ENCODE measurements at regions not wholly inside any gene's neighbourhood (a gene's known extent, or its start where the extent isn't known, plus 50 kb on each side); places are given as distances from the start of the nearest gene placed in this dataset.
A peak's percentile ranks its signal among the peaks of the same experiment; 100 is the strongest.
"Not testable (repeated sequence)": the region's sequence is repeated elsewhere in the genome, so short reads cannot be mapped to it uniquely, and the experiment has no call there.

DNA sequence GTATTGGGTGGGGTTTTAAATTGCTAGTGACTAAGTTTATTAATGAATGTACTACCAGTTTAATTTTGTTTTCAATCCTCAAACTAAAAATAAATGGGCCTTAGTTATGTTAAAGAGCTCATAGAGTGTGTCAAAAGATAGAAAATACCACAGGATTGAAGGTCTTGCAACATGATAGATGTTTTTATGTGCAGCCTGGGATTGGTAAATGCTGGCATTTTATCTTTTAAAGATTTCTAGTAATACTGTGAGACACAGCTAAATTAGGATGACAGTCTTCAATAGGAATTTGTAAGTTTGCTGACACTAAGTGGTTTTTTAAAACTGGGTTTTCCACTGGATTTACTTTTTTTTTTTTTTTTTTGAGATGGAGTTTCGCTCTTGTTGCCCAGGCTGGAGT lies 122.3 kb downstream of the HAUS1 start:
- DNase-seq: no peak

DNA sequence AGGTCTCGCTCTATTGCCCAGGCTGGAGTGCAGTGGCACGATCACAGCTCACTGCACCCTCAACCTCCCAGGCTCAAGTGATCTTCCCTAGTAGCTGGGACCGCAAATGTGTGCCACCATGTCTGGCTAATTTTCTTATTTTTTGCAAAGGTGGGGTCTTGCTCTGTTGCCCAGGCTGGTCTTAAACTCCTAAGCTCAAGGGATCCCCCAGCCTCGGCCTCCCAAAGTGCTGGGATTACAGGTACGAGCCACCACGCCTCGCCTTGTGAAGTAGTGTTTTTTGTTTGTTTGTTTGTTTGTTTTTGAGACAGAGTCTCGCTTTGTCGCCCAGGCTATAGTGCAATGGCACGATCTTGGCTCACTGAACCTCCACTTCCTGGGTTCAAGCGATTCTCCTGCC lies 125.5 kb downstream of the HAUS1 start:
- DNase-seq: not testable (repeated sequence)

DNA sequence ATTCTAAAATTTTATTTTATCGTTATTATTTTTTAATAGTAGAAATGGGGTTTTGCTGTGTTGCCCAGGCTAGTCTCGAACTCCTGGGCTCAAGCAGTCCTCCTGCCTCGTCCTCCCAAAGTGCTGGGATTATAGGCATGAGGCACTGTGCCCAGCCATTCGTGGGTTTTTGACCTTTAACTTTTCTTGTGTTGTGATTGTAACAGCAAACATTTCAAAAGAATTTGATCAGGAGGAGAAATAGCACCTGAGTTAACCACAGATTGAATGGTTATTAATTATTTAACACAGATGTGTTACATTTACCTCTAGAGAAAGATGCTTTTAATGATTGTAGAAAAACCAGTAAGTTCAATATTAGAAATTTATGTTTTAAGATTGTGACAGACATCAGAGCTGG lies 132.0 kb downstream of the HAUS1 start:
- DNase-seq: no peak

DNA sequence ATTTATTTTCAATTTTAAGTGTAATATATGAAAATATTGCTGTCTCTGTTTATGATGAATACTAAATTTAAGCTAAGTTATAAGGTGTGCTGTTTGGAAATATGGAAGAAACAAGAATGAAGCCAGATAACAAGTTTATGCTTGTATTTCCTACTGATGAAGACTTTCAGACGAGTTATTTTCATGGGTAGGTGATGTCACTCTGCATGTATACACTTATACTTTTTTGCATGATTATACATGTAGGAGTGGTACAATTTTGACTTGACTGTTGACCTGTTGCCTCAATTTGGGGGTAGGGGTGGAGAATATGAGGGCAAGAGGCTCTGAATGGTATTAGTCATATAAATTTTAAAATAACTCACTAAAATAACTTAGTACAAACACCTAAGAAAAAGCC lies 133.7 kb downstream of the HAUS1 start:
- DNase-seq: no peak

DNA sequence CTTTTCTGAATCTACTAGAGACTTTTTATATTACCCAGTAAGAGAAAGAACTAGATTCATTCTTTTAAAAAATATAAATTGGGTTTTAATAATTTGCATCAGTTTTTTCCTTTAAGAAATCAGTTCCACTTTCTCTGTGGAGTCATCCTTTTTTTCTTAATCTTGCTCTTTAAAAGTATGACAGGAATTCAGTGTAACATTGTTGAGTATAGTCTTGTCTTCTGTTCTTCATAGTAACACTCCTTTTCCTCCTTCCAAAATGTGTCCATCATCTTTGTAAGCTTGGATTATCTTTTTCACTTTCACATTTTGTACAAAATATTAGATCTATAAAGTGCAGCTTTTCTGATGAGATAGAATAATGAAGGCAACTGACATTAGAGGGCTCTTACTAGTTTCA lies 135.4 kb downstream of the HAUS1 start:
- no peak for DNase-seq

DNA sequence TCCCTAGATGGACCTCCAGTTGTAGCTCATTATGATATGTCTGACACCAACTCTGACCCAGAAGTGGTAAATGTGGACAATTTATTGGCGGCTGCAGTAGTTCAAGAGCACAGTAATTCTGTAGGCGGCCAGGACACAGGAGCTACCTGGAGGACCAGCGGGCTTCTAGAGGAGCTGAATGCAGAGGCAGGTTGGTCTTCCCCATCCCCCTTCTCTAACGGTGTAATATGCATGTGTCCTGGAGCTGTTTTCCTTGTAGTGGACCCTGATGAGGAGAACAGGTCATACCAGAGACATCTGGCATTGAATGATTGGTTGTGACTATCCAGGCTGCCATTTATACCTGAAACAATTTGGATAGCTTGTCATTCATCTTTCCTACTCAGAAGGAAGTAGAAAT lies 135.8 kb downstream of the HAUS1 start:
- no peak for DNase-seq

DNA sequence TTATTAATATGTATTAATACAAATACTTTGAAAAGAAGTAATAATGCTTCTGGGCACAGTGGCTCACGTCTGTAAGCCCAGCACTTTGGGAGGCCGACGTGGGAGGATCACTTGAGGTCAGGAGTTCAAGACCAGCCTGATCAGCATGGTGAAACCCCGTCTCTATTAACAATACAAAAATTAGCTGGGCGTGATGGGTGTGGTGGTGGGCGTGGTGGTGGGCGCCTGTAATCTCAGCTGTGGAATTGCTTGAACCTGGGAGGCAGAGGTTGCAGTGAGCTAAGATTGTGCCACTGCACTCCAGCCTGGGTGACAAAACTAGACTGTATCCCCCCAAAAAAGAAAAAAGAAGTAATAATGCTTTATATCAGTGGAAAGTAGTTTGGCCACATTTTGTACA lies 137.2 kb downstream of the HAUS1 start:
- not testable (repeated sequence) for DNase-seq

DNA sequence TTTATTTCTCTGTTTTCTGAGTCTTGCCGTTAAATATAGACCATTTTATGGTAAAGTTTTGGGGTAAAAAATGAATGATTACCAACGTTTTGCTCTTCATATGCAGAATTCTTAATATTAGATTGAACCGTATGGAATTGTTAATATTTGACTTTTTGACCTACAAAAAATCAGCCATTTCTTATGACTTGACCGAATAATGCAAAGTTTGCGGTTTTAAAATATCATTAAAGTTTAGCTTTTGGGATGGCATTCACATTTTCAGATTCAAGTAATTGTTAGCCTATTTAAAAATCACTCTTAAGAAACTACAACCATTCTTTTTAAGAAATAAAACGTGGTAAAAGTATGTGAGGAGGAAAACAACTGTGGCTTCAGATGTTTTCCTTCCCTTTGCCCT lies 138.0 kb downstream of the HAUS1 start:
- DNase-seq: no peak

DNA sequence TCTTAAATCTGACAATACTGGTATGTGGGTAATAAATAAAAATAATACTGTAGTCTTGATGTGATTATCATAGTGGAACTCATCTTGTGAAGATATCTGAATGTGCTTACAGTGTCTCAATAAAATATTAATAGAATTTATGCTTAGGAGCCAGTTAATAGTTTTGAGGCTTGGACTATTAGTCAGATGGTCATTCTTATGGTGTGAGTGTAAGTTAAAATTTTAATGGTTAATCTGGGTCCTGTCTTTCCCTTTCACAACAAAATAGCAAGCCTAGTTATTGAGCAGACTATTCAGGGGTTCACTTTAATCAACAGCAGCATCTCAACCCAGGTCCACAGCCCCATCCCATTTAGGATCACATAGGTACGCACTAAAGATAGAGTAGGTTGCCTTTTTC lies 138.9 kb downstream of the HAUS1 start:
- no peak for DNase-seq

DNA sequence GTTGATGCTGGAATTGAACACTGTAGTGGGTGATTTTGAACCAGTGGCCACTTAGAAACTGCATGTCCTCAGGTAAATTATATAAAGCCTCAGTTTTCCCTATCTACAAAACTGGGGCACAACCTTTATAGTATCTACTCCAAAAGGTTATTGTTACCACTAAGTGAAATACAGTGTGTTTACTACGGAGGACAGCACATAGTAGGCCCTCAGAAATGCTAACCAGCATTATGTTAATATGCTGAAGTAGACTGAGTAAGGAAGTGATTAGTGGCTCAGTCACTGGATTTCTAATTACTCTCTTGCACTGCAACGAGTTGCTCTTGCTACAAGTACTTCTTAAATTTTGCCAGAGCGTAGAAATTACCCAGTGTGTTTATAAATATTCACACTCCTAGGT lies 139.5 kb downstream of the HAUS1 start:
- no peak for DNase-seq

DNA sequence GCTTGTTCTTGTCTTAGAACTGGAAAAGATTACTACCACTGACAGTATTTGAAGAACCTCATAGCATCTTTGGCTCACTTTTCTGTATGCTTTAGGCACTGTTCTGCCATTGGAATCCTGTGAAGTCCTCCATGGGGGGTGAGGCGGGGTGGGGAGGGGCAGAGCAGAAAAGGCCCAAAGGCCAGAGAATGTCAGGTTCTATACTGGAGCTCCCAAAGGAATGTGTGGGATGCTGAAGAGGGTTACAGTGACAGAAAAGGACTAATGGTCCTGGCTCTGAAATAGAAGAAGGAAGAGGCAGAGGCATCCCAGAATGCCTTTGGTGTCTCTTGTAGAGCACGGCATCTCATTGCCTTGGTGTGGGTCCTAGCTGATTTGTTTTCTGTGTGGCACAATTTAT lies 141.9 kb downstream of the HAUS1 start:
- no peak for DNase-seq

DNA sequence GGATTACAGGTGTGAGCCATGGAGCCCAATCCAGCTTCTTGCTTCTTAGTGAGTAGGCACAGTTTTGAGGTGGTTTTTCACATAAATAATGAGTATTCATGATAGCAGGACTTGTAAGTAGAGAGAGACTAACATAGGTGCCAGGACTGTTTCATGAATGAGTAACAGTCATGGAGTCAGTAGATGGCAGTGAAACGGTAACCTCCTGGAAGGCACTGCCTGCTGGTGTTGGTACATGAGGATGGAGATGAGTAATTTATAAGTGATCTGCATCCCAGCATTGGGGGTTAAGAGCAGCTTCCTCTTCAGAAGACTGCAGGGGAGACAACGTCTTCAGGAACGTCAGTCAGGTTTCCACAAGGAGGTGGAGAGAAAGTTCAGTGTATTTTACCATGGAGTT lies 143.8 kb downstream of the HAUS1 start:
- DNase-seq: no peak

DNA sequence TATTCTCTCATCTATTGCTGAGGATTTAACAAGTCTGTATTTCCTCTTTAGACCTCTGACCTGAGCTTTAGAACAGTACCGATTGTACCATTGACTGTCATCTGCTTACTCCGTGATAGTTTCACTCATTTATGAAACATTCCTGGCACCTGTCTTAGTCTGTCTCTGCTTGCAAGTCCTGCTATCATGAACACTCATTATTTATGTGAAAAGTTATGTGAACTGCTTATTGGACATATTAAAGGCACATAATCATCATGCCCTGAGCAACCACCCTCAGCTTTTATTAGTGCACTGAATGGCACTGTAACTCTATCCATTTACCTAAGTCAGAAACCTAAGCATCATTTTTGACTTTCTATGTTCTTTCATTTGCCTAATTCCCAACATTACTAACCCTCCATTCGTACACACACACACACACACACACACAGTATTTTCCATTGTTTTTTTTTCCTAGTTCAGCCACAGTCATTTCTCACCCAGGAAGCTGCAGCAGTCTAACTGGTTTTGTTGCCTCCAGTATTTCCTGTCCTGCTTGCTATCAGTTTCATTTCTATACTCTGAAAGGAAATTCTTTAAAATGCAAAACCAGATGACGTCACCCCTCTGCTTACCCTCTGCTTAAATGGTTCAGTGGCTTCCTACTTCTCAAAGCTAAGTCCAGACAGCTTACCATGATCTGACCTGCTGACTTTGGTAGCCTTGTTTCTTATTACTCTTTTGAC lies 146.1 kb downstream of the HAUS1 start:
- DNase-seq: peak; percentile 45

DNA sequence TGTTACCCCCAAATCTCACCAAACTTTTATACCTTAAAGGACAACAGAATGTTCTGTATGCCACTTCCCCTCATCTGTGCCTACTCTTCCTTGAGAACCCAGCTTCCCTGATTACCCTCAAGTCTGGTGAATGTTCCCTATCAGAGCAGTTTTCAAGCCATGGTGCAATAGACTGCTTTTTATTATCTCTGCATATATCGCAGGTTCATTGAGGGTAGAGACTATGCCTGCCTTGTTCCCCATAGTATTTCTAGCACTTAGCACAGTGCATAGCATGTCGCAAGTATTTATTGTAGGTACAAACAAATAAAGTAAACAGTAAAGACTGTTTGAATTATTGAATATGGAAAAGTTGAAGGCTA lies 146.6 kb downstream of the HAUS1 start:
- DNase-seq: no peak

DNA sequence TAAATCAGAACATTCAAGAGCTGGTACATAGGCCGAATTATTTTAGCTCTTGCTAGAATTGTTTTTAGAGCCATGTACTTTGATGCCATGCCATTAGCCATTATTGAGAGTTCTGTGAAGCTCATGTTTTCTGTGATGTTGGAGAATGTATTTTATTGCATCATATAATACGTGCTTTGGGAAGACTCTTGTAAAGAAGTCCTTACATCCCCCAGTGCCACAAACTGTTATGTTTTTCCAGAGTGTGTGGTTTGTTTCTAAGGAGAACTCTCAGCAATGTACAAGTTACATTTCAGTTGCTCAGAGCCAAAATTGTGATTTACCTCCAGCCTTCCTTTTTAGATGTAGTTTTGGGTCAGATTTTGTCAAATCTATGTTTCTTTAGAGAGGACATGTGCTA lies 148.6 kb downstream of the HAUS1 start:
- DNase-seq: no peak

DNA sequence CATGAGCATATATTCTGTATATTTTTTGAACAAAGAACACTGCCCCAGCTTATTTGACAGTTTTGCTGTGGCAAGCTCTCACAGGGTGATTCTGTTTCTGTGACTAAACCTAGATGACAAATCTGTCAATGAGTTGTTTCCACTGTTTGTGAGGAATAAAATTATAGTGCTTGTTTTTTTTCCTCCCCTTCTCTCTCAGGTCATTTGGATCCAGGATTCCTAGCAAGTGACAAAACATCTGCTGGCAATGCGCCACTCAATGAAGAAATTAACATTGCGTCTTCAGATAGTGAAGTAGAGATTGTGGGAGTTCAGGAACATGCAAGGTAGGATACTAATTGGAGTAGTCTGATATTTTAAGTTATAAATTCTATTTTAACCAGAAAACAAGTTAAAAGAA lies 149.3 kb downstream of the HAUS1 start:
- DNase-seq: no peak

DNA sequence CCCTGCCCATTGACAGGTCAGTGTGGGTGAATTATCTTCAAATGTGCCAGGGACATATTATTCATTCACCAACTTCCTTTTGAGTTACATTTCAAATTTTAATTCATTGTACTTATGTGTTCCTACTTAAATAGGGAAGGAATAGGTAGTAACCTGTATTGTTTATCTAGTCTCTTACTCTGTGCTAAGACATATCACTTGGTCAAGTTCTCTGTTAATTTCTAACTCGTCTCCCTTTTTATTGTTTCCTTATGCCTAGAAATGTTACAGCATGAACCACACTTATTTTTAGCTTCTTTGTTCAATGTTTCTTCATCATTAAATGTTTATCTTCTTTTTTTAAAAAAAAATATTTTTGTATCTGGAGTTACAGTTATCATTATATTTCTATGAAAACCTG lies 151.9 kb downstream of the HAUS1 start:
- no peak for DNase-seq

DNA sequence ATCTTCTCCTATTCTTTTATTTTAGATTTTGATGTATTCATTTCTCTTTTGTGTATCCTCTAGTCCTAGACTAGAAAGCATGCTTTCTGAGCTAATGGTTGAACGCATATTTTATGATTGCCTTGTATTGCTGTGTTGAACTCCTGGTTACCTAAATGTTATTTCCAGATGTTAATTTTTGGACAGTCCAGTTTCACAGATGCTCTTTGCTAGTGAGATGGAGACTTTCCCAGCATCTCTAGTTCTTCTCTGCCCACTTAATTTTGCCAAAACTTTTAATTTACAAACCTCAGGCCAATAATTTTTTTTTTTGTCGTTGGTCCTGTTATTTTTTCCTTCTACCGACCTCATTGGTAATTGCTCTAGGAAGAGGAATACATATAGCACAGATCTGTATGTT lies 153.2 kb downstream of the HAUS1 start:
- peak; percentile 86 for DNase-seq

DNA sequence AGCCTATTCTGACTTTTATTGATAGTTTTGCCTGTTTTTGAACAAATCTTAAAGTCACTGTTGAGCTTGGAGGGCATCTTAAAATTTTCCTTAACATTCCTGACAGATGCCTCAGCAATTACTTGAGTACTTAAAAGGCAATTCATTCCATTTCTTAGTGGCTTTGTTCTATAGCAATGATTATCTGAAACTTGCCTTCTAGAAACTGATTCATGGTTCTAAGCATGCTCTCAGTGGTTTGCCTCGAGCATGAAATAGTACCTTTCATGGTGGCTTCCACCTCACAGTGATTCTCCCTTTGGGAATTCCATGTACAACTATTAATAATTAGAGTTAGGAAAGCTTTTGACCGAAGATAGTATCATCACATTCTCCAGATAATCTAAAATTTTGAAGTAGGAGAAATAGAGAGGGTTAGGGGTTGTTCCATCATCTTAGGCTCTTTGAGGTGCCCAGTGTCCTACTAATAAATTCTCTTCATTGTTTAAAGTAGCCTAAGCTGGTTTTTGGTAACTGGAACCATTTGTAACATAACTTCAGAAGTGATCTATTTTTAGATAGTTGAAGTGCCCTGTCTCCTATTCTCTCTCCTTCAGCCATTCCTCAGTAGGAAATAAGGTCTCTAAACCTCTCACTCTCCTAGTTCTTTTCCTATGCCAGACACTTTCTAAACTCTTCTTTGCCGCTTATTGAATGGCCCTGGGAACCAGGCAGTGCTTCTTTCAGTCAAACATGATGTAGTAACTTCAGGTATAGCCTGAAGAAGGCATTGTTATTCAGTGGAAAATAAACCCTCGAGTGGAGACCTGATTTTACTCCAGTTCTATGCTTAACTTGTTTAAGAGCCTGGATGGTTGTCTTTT lies 156.1 kb downstream of the HAUS1 start:
- DNase-seq: no peak

DNA sequence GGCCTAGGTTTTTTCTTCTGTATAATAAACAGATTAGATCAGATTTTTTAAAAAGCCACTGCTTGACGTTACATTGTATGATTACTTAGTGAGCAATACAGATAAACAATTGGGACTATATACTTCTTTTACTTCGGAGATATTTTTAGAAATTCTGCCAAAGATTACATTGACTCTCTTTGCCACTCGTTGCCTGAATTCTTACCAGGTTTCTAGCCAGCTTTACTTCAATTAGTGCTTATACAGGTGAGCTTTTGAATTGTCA lies 156.6 kb downstream of the HAUS1 start:
- DNase-seq: no peak

DNA sequence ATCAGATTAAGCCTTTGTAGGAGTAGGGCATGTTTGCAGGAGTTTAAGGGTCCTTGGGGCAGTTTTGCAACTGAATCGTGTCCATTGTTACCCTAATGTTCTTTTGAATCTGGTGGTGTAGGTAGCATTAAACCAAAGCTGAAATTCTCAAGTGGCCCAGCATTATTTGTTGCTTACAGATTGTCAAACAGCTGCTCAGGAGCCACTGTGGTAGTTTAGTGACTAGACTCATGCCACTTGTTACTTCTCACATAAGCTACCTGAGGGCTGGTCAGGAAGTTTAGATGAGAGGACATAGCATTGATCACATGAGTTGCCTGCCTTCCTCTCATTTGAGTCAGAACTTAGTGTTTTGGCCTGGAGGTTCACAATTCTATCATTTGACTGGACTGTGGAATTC lies 157.6 kb downstream of the HAUS1 start:
- DNase-seq: no peak

DNA sequence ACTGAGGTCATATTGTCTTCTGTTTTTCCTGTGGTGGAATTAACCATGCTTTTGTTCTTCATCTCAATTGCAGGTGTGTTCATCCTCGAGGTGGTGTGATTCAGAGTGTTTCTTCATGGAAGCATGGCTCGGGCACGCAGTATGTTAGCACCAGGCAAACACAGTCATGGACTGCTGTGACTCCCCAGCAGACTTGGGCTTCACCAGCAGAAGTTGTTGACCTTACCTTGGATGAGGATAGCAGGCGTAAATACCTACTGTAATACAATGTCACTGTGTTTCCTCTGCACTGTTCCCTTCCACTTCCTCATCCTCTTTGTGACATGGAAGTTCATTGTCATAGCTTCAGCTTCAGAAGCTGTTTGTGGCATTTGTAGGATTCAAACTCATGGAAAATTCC lies 158.7 kb downstream of the HAUS1 start:
- no peak for DNase-seq

DNA sequence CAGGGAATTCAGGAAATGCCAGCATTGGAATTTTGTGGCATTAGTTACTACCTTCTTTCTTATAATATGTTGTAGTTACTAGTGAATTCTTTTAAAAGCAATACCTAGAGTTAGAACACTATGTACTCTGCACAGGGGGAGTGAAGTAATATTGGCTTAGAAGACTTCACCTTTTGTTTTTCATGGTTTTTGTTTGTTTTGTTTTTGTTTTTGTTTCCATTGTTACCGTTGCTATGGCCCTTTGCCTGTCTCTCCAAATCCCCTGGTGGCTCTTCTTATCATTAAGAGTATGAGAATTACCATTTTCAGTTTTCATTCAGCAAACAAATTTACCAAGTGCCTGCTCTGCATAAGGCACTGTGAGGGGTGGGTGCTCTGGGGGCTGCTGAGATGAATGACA lies 160.1 kb downstream of the HAUS1 start:
- peak; percentile 51 for DNase-seq

Measured in muscle of arm (tissue), 1 donor.